Mucosa of rectum (tissue), 2 donors: ENCODE measurements at regions not wholly inside any gene's neighbourhood (a gene's known extent, or its start where the extent isn't known, plus 50 kb on each side); places are given as distances from the start of the nearest gene placed in this dataset.

Experiments used
- H3K27ac ChIP-seq, 2 donors: one replicate each; pipeline ENCODE4 v1.7.0; 2013; ENCODE audit warnings: inconsistent platforms in 2 of 2, low read depth in 2 of 2, low read length in 2 of 2
- H3K27me3 ChIP-seq, 2 donors: one replicate each; pipeline ENCODE4 v1.7.0; 2013; ENCODE audit warnings: low read length in 2 of 2; ENCODE audit not compliant: control insufficient read depth in 2 of 2, insufficient read depth in 2 of 2
- H3K36me3 ChIP-seq, 2 donors: one replicate each; pipeline ENCODE4 v1.7.0; 2013; ENCODE audit warnings: low read length in 2 of 2; ENCODE audit not compliant: control insufficient read depth in 2 of 2, insufficient read depth in 2 of 2
- H3K4me1 ChIP-seq, 2 donors: one replicate each; pipeline ENCODE4 v1.7.0; 2013; ENCODE audit warnings: low read length in 2 of 2, mild to moderate bottlenecking in 1 of 2; ENCODE audit not compliant: control insufficient read depth in 2 of 2, insufficient read depth in 2 of 2
- H3K4me3 ChIP-seq, 2 donors: one replicate each; pipeline ENCODE4 v1.7.0; 2013; ENCODE audit warnings: low read length in 2 of 2
- H3K9ac ChIP-seq, 2 donors: one replicate each; pipeline ENCODE4 v1.7.0; 2013; ENCODE audit warnings: low read length in 2 of 2, low read depth in 1 of 2, mild to moderate bottlenecking in 1 of 2
- H3K9me3 ChIP-seq, 2 donors: one replicate each; pipeline ENCODE4 v1.7.0; 2013; ENCODE audit warnings: low read length in 2 of 2; ENCODE audit not compliant: control insufficient read depth in 2 of 2
- donor health status: healthy.
- donor health status: Normal muscosa, but diverticular disease.

DNA sequence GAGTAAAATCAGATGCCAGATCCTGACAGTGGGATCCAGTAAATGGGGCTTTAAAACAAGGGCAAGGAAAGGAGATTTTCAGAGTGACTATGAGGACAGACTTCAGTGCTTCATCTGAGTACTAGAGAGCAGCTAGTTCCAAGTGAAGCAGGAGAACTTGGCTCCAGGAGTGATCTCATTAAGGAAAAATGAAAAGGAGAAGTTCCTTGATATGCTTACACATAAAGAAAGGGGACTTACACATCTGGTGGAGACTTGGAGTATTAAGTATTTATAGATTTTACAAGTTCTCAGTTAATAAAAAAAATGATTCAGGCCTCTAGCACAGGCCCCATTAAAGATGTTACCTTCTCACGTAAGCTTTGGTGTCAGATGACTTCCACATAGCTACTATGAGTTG lies 105.8 kb downstream of the ICOS start:
- no peaks in the 10 kb centered on the region for H3K9me3 ChIP-seq
- H3K27ac ChIP-seq, result no peak overlapping the region
- H3K4me3 ChIP-seq, result no peak overlapping the region
- peaks cover 0 to 5% of the 10 kb centered on the region in 2 donors for H3K4me1 ChIP-seq
- no peak overlapping the region for H3K9ac ChIP-seq
- no peaks in the 10 kb centered on the region for H3K27me3 ChIP-seq
- H3K36me3 ChIP-seq, result no peaks in the 10 kb centered on the region

DNA sequence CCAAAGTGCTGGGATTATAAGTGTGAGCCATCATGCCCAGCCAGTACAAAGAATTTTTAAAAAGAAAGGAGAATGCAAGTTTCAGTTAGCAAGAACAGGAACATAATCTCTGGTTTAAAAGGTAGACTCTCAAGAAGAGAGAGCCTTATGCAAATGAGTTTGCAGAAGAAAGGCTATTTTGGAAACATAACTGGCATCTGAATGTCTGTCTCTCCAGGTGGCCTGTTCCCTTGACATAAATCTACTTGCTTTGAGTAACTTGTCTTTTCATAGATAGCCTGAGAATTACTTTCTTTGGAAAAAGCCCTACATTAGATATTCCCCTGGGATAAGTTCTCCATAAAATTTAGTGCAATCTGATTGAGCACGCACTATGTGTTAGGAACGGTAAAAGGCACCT lies 109.6 kb downstream of the ICOS start:
- H3K36me3 ChIP-seq, result no peaks in the 10 kb centered on the region
- no peaks in the 10 kb centered on the region for H3K27me3 ChIP-seq
- no peaks in the 10 kb centered on the region for H3K9me3 ChIP-seq
- no peak overlapping the region for H3K9ac ChIP-seq
- H3K4me3 ChIP-seq, result no peak overlapping the region
- no peak overlapping the region for H3K27ac ChIP-seq
- H3K4me1 ChIP-seq, result no peaks in the 10 kb centered on the region

DNA sequence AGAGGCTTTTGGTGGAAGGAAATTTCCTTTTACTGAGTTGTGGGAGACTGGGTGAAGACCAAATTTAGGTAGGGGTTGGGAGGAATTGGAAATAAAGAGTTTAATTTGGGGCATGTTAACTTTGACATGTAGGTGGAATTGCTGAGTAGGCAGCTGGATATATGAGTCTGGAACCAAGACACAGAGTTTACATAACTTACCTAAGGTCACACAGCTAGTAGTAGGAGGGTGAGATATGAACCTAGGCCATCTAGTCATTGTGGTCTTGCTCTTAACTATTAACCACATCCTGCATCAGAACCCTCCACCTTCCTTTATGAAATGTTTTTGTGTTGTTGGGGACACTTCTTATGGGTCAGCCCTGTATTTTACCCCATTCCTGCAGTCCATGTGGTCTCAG lies 113.1 kb downstream of the ICOS start:
- Histone ChIP-seq H3K36me3 (no peaks in the 10 kb centered on the region), H3K4me3 (no peak overlapping the region), H3K9ac (no peak overlapping the region), H3K4me1 (no peaks in the 10 kb centered on the region), H3K27ac (no peak overlapping the region), H3K9me3 (no peaks in the 10 kb centered on the region), H3K27me3 (no peaks in the 10 kb centered on the region)

DNA sequence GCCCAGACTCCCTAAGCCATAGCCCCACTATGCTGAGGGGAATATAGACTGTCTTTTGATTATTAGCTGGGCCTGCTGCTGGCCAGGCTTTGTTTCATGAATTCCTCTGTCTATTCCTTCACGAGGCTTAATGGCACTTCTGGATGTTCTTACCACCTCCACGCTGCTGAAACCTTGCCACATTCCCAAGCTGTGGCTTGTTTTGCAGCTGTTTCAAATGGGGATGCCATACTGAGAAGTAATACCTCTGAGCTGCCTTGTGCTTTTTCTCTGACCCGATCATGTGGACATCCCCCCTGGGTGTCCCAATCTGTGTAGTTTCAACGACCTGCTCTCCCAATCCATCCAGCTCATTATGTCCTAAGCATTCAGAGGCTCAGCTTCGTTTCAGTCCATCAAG lies 114.1 kb downstream of the ICOS start:
- H3K27me3 ChIP-seq, result no peaks in the 10 kb centered on the region
- H3K4me3 ChIP-seq, result no peak overlapping the region
- H3K36me3 ChIP-seq, result no peaks in the 10 kb centered on the region
- no peak overlapping the region for H3K27ac ChIP-seq
- H3K9ac ChIP-seq, result no peak overlapping the region
- H3K4me1 ChIP-seq, result no peaks in the 10 kb centered on the region
- H3K9me3 ChIP-seq, result no peaks in the 10 kb centered on the region

DNA sequence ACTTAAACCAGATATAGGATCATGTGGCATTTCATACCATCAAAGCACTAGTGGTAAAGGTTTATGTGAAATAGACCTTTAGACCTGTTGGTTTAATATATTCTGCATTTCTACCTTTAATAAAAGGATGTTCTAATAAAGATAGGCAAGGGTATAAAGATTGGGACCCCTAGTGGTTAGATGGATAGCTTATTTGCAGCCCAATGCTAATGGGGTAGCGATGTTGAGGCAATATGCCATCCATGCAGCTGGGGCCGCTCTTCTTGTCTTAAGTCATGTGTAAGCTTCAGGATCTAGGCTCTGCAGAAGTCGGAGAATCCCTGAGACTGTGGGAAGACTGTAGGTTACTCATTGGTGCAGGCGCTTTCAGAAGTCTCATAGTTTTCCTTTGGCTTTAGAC lies 114.9 kb downstream of the ICOS start:
- H3K36me3 ChIP-seq, result no peaks in the 10 kb centered on the region
- H3K9me3 ChIP-seq, result no peaks in the 10 kb centered on the region
- no peak overlapping the region for H3K27ac ChIP-seq
- H3K27me3 ChIP-seq, result no peaks in the 10 kb centered on the region
- H3K4me1 ChIP-seq, result no peaks in the 10 kb centered on the region
- no peak overlapping the region for H3K4me3 ChIP-seq
- H3K9ac ChIP-seq, result no peak overlapping the region

DNA sequence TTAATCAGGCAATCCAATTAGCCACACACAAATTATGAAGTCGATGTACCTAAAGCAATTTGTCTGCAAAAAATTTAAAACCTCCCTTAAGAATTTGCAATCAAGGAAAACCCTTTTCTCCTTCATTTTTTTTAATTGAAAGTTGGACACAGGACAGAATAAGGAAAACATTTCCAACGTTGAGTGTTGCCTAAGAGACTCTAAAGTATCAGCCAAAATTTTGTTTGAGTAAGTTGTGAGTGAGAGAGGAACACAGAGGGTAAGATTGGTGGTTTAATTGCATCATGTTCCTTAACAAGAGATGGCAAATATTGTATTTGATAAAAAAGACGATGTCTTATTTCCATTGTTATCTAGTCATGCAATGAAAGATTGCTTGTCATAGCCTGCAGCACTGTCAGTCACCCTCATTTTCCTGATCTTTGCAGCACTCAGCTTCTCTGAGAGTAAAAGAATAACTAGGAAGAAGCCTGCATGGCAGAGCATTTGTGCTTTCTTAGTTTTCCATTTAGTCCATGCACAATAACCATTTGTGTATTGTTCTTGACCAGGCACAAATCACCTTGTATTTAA lies 115.5 kb downstream of the ICOS start:
- no peak overlapping the region for H3K27ac ChIP-seq
- no peaks in the 10 kb centered on the region for H3K27me3 ChIP-seq
- H3K4me1 ChIP-seq, result no peaks in the 10 kb centered on the region
- no peak overlapping the region for H3K9ac ChIP-seq
- H3K36me3 ChIP-seq, result no peaks in the 10 kb centered on the region
- H3K4me3 ChIP-seq, result no peak overlapping the region
- H3K9me3 ChIP-seq, result no peaks in the 10 kb centered on the region

DNA sequence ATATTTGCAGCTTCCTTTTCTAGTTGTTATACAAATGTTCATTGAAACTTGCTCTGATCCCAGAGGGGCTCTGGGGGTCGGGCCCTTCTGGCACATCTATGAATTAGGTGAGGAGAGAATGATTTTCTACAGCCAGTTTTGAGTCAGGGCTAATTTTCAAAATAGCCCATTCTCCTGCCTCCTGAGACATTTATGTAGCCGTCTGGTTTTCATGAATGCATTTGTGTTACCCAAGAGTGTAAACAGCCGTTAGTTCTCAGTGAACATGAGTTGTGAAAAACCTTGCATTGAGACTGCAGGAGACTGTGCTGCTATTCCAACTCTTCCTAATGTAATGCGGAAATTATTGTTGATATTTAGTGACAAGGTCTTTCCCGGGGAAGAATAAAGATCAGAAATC lies 122.5 kb downstream of the ICOS start:
- no peak overlapping the region for H3K9ac ChIP-seq
- no peaks in the 10 kb centered on the region for H3K9me3 ChIP-seq
- no peaks in the 10 kb centered on the region for H3K36me3 ChIP-seq
- no peaks in the 10 kb centered on the region for H3K27me3 ChIP-seq
- no peaks in the 10 kb centered on the region for H3K4me1 ChIP-seq
- no peak overlapping the region for H3K4me3 ChIP-seq
- H3K27ac ChIP-seq, result no peak overlapping the region

DNA sequence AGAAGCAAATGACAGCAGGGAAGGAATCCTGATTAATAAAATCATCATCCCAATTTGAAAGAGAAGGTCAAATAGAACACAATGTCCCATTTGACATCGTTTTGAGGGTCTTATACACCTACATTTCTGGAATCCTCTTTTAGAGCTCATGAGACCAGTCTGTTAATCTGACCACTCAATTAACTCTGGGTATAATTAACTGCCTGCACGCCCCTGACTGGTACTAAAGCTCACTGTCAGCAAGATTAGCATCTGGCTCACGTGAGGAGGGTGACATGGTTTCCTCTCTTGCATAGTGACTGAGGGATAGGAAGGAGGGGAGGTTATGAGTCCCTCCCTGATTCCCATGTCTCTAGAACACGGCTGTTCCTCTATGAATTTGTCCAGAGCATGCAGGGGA lies 124.3 kb downstream of the ICOS start:
- Histone ChIP-seq H3K4me3 (no peak overlapping the region), H3K27ac (no peak overlapping the region), H3K36me3 (no peaks in the 10 kb centered on the region), H3K9me3 (no peaks in the 10 kb centered on the region), H3K4me1 (no peaks in the 10 kb centered on the region), H3K9ac (no peak overlapping the region), H3K27me3 (no peaks in the 10 kb centered on the region)

GRCh38 chr2:204061241-204061640 lies 124.7 kb downstream of the ICOS start:
- Histone ChIP-seq H3K9ac (no peak overlapping the region), H3K4me3 (no peak overlapping the region), H3K9me3 (no peaks in the 10 kb centered on the region), H3K4me1 (no peaks in the 10 kb centered on the region), H3K27ac (no peak overlapping the region), H3K27me3 (no peaks in the 10 kb centered on the region), H3K36me3 (no peaks in the 10 kb centered on the region)

DNA sequence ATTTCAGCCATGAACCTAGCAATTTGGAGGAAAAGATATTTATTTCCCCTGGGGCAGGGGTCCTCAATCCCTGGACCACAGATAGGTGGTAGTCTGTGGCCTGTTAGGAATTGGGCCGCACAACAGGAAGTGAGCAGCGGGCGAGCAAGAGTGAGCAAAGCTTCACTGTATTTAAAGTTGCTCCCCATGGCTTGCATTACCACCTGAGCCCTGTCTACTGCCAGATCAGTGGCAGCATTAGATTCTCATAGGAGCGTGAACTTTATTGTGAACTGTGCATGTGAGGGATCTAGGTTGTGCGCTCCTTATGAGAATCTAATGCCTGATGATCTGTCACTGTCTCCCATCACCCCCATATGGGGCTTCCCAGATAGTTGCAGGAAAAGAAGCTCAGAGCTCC lies 127.6 kb downstream of the ICOS start:
- no peaks in the 10 kb centered on the region for H3K36me3 ChIP-seq
- no peaks in the 10 kb centered on the region for H3K4me1 ChIP-seq
- H3K9ac ChIP-seq, result no peak overlapping the region
- H3K9me3 ChIP-seq, result no peaks in the 10 kb centered on the region
- H3K4me3 ChIP-seq, result no peak overlapping the region
- no peaks in the 10 kb centered on the region for H3K27me3 ChIP-seq
- H3K27ac ChIP-seq, result no peak overlapping the region

- H3K9ac ChIP-seq, result no peak overlapping the region
- H3K27me3 ChIP-seq, result peaks cover 0 to 4% of the 10 kb centered on the region in 2 donors
- H3K4me1 ChIP-seq, result no peaks in the 10 kb centered on the region
- no peaks in the 10 kb centered on the region for H3K36me3 ChIP-seq
- H3K4me3 ChIP-seq, result no peak overlapping the region
- no peaks in the 10 kb centered on the region for H3K9me3 ChIP-seq
- H3K27ac ChIP-seq, result no peak overlapping the region
Measured at GRCh38 chr2:204065566-204065965, 129.0 kb downstream of the ICOS start.
